Fibroblast of lung (primary cell): ENCODE measurements at regions not wholly inside any gene's neighbourhood (a gene's known extent, or its start where the extent isn't known, plus 50 kb on each side); places are given as distances from the start of the nearest gene placed in this dataset.

Source experiments
- CTCF ChIP-seq, 2 donors: IDR thresholded peaks in 1 of 2; conservative IDR thresholded peaks in 1 of 2; 1 replicate in 1 of 2; 2 replicates in 1 of 2; pipeline ENCODE4 v1.5.1; 2011 to 2012; ENCODE audit warnings: low read length in 2 of 2, control low read depth in 1 of 2, inconsistent platforms in 1 of 2, low read depth in 1 of 2, mild to moderate bottlenecking in 1 of 2
- EZH2 ChIP-seq: IDR thresholded peaks from 2 replicates; pipeline ENCODE4 v1.5.1; 2012; ENCODE audit warnings: low read length, control low read depth, mild to moderate bottlenecking; ENCODE audit errors: missing control alignments

GRCh38 chr2:120995152-120995551 lies 259.5 kb downstream of the GLI2 start:
- TF ChIP-seq CTCF (conservative IDR thresholded peaks at IDR 0.05 in 1 of 2, IDR thresholded peaks at IDR 0.05 in 1 of 2; ENCODE audit: low read depth in 1 of 2, low read length in 2 of 2): no peak
- no peak for TF ChIP-seq EZH2
